Kidney epithelial cell (primary cell): ENCODE measurements at regions not wholly inside any gene's neighbourhood (a gene's known extent, or its start where the extent isn't known, plus 50 kb on each side); places are given as distances from the start of the nearest gene placed in this dataset.

Experiments used
- DNase-seq: peaks from one replicate; pipeline ENCODE4 v3.0.0-alpha.2; 2010; ENCODE audit warnings: low read depth
- H3K27me3 ChIP-seq: 2 replicates; pipeline ENCODE4 v1.6.0; 2011; ENCODE audit warnings: low read length; ENCODE audit not compliant: control insufficient read depth, insufficient read depth
- H3K36me3 ChIP-seq: 2 replicates; pipeline ENCODE4 v1.5.1; 2011; ENCODE audit warnings: low read length; ENCODE audit not compliant: control insufficient read depth, insufficient read depth
- H3K4me3 ChIP-seq: 2 replicates; pipeline ENCODE4 v1.5.1; 2011; ENCODE audit warnings: low read depth, mild to moderate bottlenecking, control low read depth, low read length
- CTCF ChIP-seq: IDR thresholded peaks from 2 replicates; pipeline ENCODE4 v1.5.1; 2011; ENCODE audit warnings: mild to moderate bottlenecking, moderate library complexity, low read length, control low read depth, inconsistent platforms; ENCODE audit not compliant: insufficient read depth, poor library complexity, severe bottlenecking

DNA sequence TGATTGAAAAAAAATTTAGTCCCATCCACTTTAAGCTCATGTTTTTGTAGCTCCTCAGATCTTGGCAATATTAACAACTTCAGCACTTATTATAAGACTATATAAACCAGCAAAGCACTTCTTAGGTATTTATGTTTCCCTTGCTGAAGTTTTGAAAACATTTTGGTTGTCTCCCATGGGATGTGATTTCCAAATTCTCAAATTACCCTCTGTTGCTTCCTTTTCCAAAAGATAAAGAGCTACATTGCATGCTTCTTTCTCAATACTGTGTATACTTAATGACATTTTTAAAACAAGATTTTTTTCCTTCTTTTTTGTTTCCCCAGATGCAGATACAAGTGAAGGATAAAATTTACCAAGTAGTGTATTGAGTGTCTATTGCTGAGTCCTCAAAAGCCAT lies 567.1 kb downstream of the CSNK1G3 start:
- Histone ChIP-seq H3K27me3 (no peaks in the 10 kb centered on the region), H3K4me3 (no peak overlapping the region), H3K36me3 (no peaks in the 10 kb centered on the region)
- DNase-seq = no peak
- TF ChIP-seq CTCF = no peak

- no peak for DNase-seq
- H3K4me3 ChIP-seq = no peak overlapping the region
- no peaks in the 10 kb centered on the region for H3K27me3 ChIP-seq
- no peaks in the 10 kb centered on the region for H3K36me3 ChIP-seq
- TF ChIP-seq CTCF = no peak
These were observed 562.5 kb downstream of the CSNK1G3 start for GRCh38 chr5:124074500-124074899.

DNA sequence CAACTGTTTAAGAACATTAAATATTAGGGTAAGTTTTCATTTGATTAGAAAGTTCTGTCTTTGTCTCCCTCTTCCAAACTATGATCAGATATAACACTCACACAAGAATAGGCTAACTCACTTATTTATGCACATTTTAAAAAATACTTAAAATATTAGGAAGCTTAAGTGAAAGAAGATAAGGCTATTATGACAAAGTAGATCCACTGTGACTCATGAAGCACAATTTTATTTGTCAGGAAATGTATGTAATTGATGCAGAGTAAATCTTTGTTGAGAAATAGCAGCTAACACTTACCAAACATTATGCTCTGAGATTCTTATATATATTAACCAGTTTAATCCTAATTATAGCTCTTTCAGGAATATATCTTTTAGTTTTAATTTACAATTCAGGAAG lies 560.6 kb downstream of the CSNK1G3 start:
- Histone ChIP-seq H3K4me3 (no peak overlapping the region), H3K36me3 (no peaks in the 10 kb centered on the region), H3K27me3 (no peaks in the 10 kb centered on the region)
- no peak for TF ChIP-seq CTCF
- DNase-seq = no peak

DNA sequence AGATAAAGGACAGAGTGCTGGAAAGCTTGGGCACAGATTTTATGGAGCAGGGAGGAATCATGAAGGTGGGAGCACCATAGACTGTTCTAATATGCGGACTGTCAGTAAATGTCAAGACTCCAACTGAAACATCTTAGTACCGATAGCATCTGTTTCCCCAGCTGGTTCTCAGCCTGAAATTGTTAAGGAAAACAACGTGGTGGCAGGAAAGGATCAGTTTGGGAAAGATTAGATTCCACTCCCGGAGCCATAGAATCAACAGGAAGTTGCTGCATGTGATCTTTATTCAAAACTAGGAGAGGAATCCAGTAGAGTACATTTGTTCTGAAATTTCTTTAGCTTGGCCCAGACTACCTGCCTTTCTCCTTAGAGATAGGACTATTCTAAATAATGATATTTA lies 559.1 kb downstream of the CSNK1G3 start:
- DNase-seq = no peak
- Histone ChIP-seq H3K27me3 (no peaks in the 10 kb centered on the region), H3K36me3 (no peaks in the 10 kb centered on the region), H3K4me3 (no peak overlapping the region)
- no peak for TF ChIP-seq CTCF

- no peak for TF ChIP-seq CTCF
- DNase-seq = no peak
- Histone ChIP-seq H3K27me3 (no peaks in the 10 kb centered on the region), H3K36me3 (no peaks in the 10 kb centered on the region), H3K4me3 (no peak overlapping the region)
These were observed 553.5 kb downstream of the CSNK1G3 start for GRCh38 chr5:124065508-124065907.

GRCh38 chr5:124064956-124065355 lies 553.0 kb downstream of the CSNK1G3 start:
- peak; percentile 14 for DNase-seq
- Histone ChIP-seq H3K36me3 (no peaks in the 10 kb centered on the region), H3K27me3 (no peaks in the 10 kb centered on the region), H3K4me3 (no peak overlapping the region)
- TF ChIP-seq CTCF = no peak
